H54 (cell line): ENCODE measurements at regions not wholly inside any gene's neighbourhood (a gene's known extent, or its start where the extent isn't known, plus 50 kb on each side); places are given as distances from the start of the nearest gene placed in this dataset.

Experiments used
- DNase-seq: peaks from one replicate; pipeline ENCODE4 v3.0.0; 2011; ENCODE audit warnings: low spot score, mixed read lengths; ENCODE audit not compliant: insufficient read length
- FAIRE-seq: peaks from 3 replicates; lab custom pipeline; 2011; peaks lifted over from hg19 to GRCh38; lab: Jason Lieb, UNC
- POLR2A ChIP-seq: IDR thresholded peaks from 2 replicates; pipeline ENCODE4 v1.6.1; 2011; ENCODE audit warnings: low read depth, mild to moderate bottlenecking, low read length

GRCh38 chr21:41638201-41638790 is 128.6 kb downstream of the RIPK4 start:
- FAIRE-seq = no peak
- TF ChIP-seq POLR2A = no peak
- DNase-seq = no peak

DNA sequence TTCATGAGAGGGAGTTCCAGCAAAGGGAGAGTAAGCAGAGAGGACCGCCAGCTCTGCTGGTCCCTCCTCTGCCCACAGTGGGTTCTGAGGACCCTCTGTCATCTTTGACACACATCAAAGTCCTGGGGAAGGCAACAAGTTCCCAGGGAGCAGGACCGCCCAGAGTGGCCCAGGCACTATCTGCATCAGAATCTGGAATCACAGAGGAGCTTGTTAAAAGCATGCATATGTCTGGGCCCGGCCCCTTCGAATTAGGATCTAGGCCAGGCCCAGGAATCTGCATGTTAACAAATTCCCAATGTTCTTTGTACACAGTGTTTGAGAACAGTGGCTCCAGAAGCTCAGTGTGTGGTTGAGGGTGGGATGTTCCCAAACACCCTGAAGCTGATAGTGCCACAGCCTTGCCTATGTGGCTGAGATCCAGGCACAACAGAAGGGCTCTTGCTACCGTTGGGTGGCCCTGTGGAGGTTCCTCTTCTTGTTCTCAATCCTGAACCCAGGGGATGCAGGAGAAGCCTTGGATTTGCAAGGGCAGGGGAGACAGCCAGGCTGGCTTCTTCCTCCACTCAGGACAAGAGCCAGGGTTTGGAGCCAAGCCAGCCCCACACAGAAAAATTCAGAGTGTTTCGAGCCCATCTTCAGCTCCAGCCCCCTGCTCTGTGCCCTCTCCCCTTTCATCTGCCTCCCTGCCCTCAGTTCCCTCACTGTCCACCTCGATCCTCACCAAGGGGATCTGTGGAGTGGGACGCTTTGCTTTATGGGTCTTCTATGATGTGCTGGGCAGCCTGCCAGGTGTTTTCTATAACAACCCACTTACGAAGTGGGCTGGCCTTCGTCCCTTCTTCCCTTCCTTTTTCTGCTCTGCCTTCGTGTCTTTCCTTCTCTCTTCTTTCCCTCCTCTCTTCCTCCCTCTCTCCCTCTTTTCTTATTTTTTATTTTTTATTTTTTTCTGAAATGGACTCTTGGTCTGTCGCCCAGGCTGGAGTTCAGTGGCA is 129.0 kb upstream of the TMPRSS2 start:
- DNase-seq (no peak), FAIRE-seq (no peak)
- TF ChIP-seq POLR2A = no peak

GRCh38 chr21:41635874-41636273 is 127.9 kb upstream of the TMPRSS2 start:
- FAIRE-seq = no peak
- no peak for DNase-seq
- TF ChIP-seq POLR2A = no peak

- FAIRE-seq (no peak), DNase-seq (peak; percentile 42)
- no peak for TF ChIP-seq POLR2A
Measured at GRCh38 chr21:41634858-41635257, 126.9 kb upstream of the TMPRSS2 start.

DNA sequence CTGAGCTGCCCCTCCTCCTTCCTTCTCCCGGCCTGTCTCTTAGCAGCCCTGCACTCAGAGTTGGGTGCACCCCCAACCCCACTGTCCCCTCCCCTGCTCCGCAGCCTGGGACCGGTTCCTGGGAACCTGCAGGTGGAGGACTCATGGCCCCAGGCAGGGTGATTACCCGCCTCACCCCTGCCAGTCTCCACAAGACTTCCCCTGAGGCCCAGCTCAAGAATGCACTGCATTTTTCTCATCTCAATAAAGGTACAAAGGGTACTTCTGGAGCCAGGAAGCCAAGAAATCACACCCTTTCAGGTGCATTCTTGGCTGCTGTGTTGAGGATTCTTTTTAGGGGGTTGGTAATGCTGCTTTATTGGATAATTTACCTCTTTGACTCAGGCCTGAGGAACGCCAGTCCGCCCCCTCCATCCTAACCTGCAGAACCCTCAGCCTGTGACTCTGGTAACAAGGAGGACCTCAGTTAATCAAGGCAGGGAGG is 126.3 kb upstream of the TMPRSS2 start:
- FAIRE-seq = no peak
- no peak for DNase-seq
- TF ChIP-seq POLR2A = no peak

GRCh38 chr21:41633627-41634026 is 125.7 kb upstream of the TMPRSS2 start:
- DNase-seq = no peak
- FAIRE-seq = no peak

DNA sequence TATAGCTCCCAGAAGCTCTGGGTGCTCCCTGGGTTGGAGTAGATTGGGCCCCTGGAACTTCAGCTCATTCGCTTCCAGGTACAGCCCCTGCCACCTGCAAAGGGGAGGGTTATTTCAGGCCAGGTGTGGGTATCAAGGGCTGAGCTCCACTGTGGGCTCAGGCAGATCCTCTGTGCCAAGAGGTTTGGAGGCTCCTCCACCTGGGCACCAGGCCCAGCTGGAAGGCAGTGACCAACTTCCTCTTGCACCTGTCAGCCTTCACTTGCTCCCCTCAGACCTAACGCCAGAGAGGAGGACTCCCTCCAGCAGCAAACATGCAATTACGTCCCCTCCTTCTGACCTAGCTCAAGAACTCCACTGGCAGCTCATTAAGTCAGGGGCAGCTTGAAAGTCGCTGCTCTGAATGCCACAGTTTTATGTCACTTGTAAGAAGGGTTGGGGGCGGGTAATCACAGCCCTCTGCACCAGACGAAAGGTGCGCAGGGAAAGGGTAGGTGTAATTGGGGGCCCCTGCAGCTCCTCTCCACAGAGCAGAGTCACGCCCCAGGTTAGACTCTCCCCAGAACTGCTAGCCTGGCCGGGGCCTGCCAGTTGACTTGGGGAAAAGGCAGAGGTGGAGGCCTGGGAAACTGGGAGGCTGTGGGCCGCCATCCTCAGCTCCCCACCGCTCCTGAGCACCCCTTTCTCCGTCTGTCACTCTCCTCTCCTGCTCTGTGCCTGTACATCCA is 125.0 kb upstream of the TMPRSS2 start:
- DNase-seq (no peak), FAIRE-seq (no peak)
- TF ChIP-seq POLR2A = no peak

More at GRCh38 chr21:41633627-41634026, 125.7 kb upstream of the TMPRSS2 start:
- TF ChIP-seq POLR2A = no peak

DNA sequence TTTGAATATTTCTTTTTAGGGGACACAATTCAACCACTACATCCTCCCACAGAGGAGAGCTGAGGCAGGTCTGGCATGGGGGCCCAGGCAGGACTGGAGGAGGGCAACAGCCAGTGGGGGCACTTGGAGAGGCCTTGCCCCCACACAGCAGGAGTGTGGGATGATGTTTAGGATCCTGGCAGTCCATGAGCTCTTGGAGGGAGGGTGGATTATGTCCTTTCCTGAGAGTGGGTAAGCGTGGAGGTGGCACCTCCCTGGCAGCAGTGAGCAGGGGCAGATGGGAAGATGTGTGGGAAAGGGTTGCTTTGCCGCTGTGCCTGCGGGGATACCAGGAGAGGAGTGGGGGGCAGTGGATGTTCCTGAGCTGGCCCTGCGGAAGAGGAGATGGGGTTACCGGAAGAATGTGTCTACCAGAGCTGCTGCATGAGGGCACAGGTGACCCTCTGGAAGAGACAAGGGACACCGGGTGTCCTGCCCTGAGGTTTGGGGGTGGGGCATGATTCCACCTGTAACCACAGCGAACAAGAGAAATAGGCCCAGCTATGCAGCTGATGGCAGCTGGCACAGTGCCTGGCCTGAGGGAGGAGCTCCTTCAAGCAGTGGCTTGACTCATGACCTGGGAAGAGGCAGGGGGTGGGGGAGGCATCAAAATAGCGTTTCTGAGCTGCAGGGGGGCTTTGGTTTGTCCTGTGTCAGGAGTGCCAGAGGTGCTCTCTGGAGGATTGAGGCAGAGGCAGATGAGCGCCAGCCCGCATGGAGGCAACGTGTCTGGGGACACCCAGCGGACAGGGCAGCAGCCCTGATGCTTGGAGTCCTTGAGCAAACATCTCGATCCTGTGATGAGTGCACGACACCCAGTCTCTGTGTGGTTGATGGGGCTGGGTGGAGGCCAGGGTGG is 123.9 kb upstream of the TMPRSS2 start:
- FAIRE-seq = no peak
- TF ChIP-seq POLR2A = no peak
- peak; percentile 57 for DNase-seq

DNA sequence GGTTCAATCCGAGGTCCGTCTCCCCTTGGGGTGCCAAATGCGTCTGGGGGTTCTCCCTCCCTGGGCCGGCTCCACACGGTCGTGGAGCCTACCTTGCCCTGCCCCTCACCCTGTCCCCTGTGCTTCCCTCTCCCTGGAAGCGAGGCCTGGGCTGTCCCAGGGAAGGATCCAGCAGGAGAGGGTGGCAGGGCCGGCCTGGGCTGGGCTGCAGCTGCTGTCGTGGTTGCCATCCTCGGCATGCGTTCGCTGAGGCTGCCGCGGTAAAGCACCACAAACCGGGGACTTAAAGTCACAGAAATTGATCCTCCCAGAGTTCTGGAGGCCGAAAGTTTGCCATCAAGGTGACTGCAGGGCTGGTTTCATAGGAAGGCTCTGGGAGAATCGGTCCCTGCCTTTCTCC is 123.0 kb upstream of the TMPRSS2 start:
- DNase-seq = no peak
- no peak for FAIRE-seq
- no peak for TF ChIP-seq POLR2A

DNA sequence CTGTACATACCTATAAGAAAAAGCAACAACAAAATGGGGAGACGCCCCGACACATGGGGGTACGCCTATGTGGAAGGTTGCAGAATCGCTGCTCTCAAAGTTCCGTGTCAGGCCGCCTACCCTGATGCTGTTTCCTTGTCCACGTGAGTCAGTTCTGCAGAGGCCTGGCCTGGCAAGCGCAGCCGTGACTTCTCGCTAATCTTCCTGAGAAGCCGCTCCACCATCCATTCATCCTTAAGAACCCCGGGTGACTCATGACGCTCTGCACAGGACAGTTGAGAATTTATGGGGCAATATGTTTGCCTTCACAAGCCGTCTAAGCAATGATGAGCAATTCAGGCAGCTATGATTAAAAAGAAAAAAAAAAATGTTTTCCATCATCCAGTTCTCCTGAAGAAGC is 122.3 kb upstream of the TMPRSS2 start:
- FAIRE-seq = peak; percentile 52
- TF ChIP-seq POLR2A = no peak
- DNase-seq = peak; percentile 93

GRCh38 chr21:41628256-41628655 is 120.3 kb upstream of the TMPRSS2 start:
- FAIRE-seq (no peak), DNase-seq (no peak)
- TF ChIP-seq POLR2A = no peak

- FAIRE-seq (no peak), DNase-seq (no peak)
- TF ChIP-seq POLR2A = no peak
Measured at GRCh38 chr21:41627428-41627827, 119.5 kb upstream of the TMPRSS2 start.

GRCh38 chr21:41626021-41626420 is 118.1 kb upstream of the TMPRSS2 start:
- DNase-seq (no peak), FAIRE-seq (no peak)
- TF ChIP-seq POLR2A = no peak
